ENCODE measurements at regions not wholly inside any gene's neighbourhood (a gene's known extent, or its start where the extent isn't known, plus 50 kb on each side); places are given as distances from the start of the nearest gene placed in this dataset.
"Not testable (repeated sequence)": the region's sequence is repeated elsewhere in the genome, so short reads cannot be mapped to it uniquely, and the experiment has no call there.

- H3K4me1 ChIP-seq (replicated peaks in 1 of 4; ENCODE audit: control insufficient read depth in 3 of 4, insufficient read depth in 4 of 4, low read length in 3 of 4); H2AK5ac ChIP-seq (ENCODE audit: low read depth, low read length); H2AFZ ChIP-seq (ENCODE audit: low read length); H2BK5ac ChIP-seq (ENCODE audit: low read depth, low read length); POLR2A ChIA-PET (ENCODE audit: partially characterized antibody); H3K9me3 ChIP-seq (ENCODE audit: insufficient read depth in 2 of 2, low read depth in 1 of 2, low read length in 1 of 2); H4K20me1 ChIP-seq (replicated peaks in 1 of 2; ENCODE audit: control insufficient read depth in 1 of 2, insufficient read depth in 2 of 2, low read length in 2 of 2); FAIRE-seq; H4K8ac ChIP-seq (ENCODE audit: extremely low read depth, insufficient read depth, low read length); H3K23ac ChIP-seq (ENCODE audit: insufficient read length); H3K18ac ChIP-seq (ENCODE audit: extremely low read depth, low read length); H2BK15ac ChIP-seq (ENCODE audit: low read length); H3K27me3 ChIP-seq (replicated peaks in 1 of 4; ENCODE audit: control insufficient read depth in 3 of 4, extremely low read depth in 1 of 4, insufficient read depth in 3 of 4, low read length in 3 of 4); DNase-seq (ENCODE audit: low read depth in 1 of 2, low spot score in 2 of 2); H3K56ac ChIP-seq (replicated peaks; ENCODE audit: insufficient read length, low read depth, low read length); H3K4me2 ChIP-seq (ENCODE audit: insufficient read depth in 1 of 2, low read depth in 2 of 2, low read length in 2 of 2); H2BK12ac ChIP-seq (ENCODE audit: low read depth, low read length); H3K4ac ChIP-seq (replicated peaks; ENCODE audit: insufficient read length, low read depth, low read length); H4K5ac ChIP-seq (ENCODE audit: insufficient read length, low read depth, low read length); H3K36me3 ChIP-seq (ENCODE audit: control insufficient read depth in 2 of 4, insufficient read depth in 4 of 4, low read length in 3 of 4); H3K79me1 ChIP-seq (ENCODE audit: low read depth, low read length); H3K27ac ChIP-seq (ENCODE audit: low read depth, low read length); H3K4me3 ChIP-seq (ENCODE audit: extremely low read depth in 1 of 4, insufficient read depth in 2 of 4, low read depth in 3 of 4, low read length in 4 of 4); H2BK20ac ChIP-seq (ENCODE audit: low read length); H3K14ac ChIP-seq (ENCODE audit: insufficient read length); H3K23me2 ChIP-seq (ENCODE audit: low read depth, low read length); H4K91ac ChIP-seq (replicated peaks; ENCODE audit: insufficient read length, low read length); CTCF ChIA-PET (ENCODE audit: partially characterized antibody); H2BK120ac ChIP-seq (replicated peaks; ENCODE audit: low read depth, low read length); H3K79me2 ChIP-seq (ENCODE audit: control insufficient read depth in 1 of 2, insufficient read depth in 2 of 2, low read length in 2 of 2); H3K9ac ChIP-seq (replicated peaks in 1 of 4; ENCODE audit: extremely low read depth in 1 of 4, low read depth in 3 of 4, low read length in 3 of 4): not testable (repeated sequence)
- WGBS, 2 experiments (ENCODE audit: extremely low coverage in 1 of 2, insufficient coverage in 1 of 2, insufficient read length in 1 of 2, insufficient replicate concordance in 2 of 2, low coverage in 1 of 2, low lambda C conversion rate in 2 of 2, missing lambda C conversion rate in 1 of 2), result 84% methylated on average over 22 of the region's 22 CpGs; no CpG with 5 or more reads in 1 of the 2 experiments
These were observed 816.2 kb downstream of the TRIB2 start for GRCh38 chr2:13532781-13533523.

Data from H1 (cell line).